WTC11 (cell line): ENCODE measurements at regions not wholly inside any gene's neighbourhood (a gene's known extent, or its start where the extent isn't known, plus 50 kb on each side); places are given as distances from the start of the nearest gene placed in this dataset.

Experiments used
- ATAC-seq: fragments of 200-7000 bp; cut with Tn5 transposase; 2 replicates; pipeline ENCODE4 v1.10.0; 2021; ENCODE audit warnings: mild to moderate bottlenecking, moderate library complexity
- CTCF ChIA-PET: fragments of 300-600 bp; sonication (Branson Sonifier 250); formaldehyde crosslinking; loops from one replicate; lab custom pipeline; 2021; ENCODE audit warnings: antibody characterized with exemption; lab: Charles Lee
- POLR2A ChIA-PET: fragments of 350-600 bp; sonication (Branson Sonifier 250); formaldehyde crosslinking; loops from one replicate; lab custom pipeline; 2021; ENCODE audit warnings: antibody characterized with exemption; lab: Charles Lee
- DNase-seq: peaks from one replicate; pipeline ENCODE4 v3.0.0; 2021; ENCODE audit warnings: low spot score
- H3K27ac Mint-ChIP-seq: 2 replicates; pipeline ENCODE4 v1.8.0; 2021; ENCODE audit warnings: mixed read lengths
- H3K27me3 Mint-ChIP-seq: 2 replicates; pipeline ENCODE4 v1.8.0; 2021; ENCODE audit warnings: low read depth, mild to moderate bottlenecking, moderate library complexity, mixed read lengths
- H3K36me3 Mint-ChIP-seq: 2 replicates; pipeline ENCODE4 v1.8.0; 2021; ENCODE audit warnings: mixed read lengths
- H3K4me1 Mint-ChIP-seq: 2 replicates; pipeline ENCODE4 v1.8.0; 2022; ENCODE audit warnings: mixed read lengths
- H3K4me3 Mint-ChIP-seq: 2 replicates; pipeline ENCODE4 v1.8.0; 2021; ENCODE audit warnings: mild to moderate bottlenecking, moderate library complexity, mixed read lengths
- H3K9me3 Mint-ChIP-seq: 2 replicates; pipeline ENCODE4 v1.8.0; 2021; ENCODE audit warnings: mixed read lengths
- ATF1 ChIP-seq: sonication (generic); formaldehyde crosslinking; IDR thresholded peaks from 2 replicates; pipeline ENCODE4 v1.8.1; 2023; ENCODE audit warnings: mild to moderate bottlenecking, moderate library complexity, missing genetic modification reagents
- CBFB ChIP-seq: sonication (generic); formaldehyde crosslinking; IDR thresholded peaks from 2 replicates; pipeline ENCODE4 v1.8.1; 2022; ENCODE audit warnings: mild to moderate bottlenecking, low read depth, missing genetic modification reagents
- ETV6 ChIP-seq: sonication (generic); formaldehyde crosslinking; IDR thresholded peaks from 2 replicates; pipeline ENCODE4 v1.8.1; 2022; ENCODE audit warnings: mild to moderate bottlenecking, missing genetic modification reagents
- FOXK1 ChIP-seq: sonication (generic); formaldehyde crosslinking; IDR thresholded peaks from 2 replicates; pipeline ENCODE4 v1.8.0; 2022; ENCODE audit warnings: mild to moderate bottlenecking, moderate library complexity, missing genetic modification reagents
- GRHL2 ChIP-seq: fragments of 250-450 bp; sonication (Bioruptor Pico); IDR thresholded peaks from 2 replicates; pipeline ENCODE4 v1.8.0; 2022; ENCODE audit warnings: mild to moderate bottlenecking, moderate library complexity; ENCODE audit not compliant: insufficient replicate concordance, severe bottlenecking
- JAZF1 ChIP-seq: fragments of 250-450 bp; sonication (Bioruptor Pico); IDR thresholded peaks from 2 replicates; pipeline ENCODE4 v1.9.0; 2021; ENCODE audit warnings: moderate library complexity, mild to moderate bottlenecking, inconsistent platforms
- KAT7 ChIP-seq: sonication (generic); formaldehyde crosslinking; IDR thresholded peaks from 2 replicates; pipeline ENCODE4 v1.8.1; 2023; ENCODE audit warnings: missing genetic modification reagents, mild to moderate bottlenecking, borderline replicate concordance
- MXD4 ChIP-seq: fragments of 250-450 bp; sonication (Bioruptor Pico); IDR thresholded peaks from 2 replicates; pipeline ENCODE4 v1.8.0; 2021; ENCODE audit warnings: mild to moderate bottlenecking, moderate library complexity, borderline replicate concordance
- NFE2L1 ChIP-seq: sonication (generic); formaldehyde crosslinking; IDR thresholded peaks from 2 replicates; pipeline ENCODE4 v1.8.1; 2023; ENCODE audit warnings: missing genetic modification reagents
- TP53 ChIP-seq: sonication (generic); formaldehyde crosslinking; IDR thresholded peaks from 2 replicates; pipeline ENCODE4 v1.8.1; 2023; ENCODE audit warnings: mild to moderate bottlenecking, missing genetic modification reagents
- ZNF121 ChIP-seq: sonication (generic); formaldehyde crosslinking; IDR thresholded peaks from 2 replicates; pipeline ENCODE4 v1.8.0; 2023; ENCODE audit warnings: missing genetic modification reagents
- ZNF219 ChIP-seq: sonication (generic); formaldehyde crosslinking; IDR thresholded peaks from 2 replicates; pipeline ENCODE4 v1.8.0; 2023; ENCODE audit warnings: missing genetic modification reagents, mild to moderate bottlenecking, borderline replicate concordance
- ZNF232 ChIP-seq: sonication (generic); formaldehyde crosslinking; IDR thresholded peaks from 2 replicates; pipeline ENCODE4 v1.8.0; 2022; ENCODE audit warnings: mild to moderate bottlenecking, missing genetic modification reagents
- ZNF416 ChIP-seq: fragments of 250-450 bp; sonication (Bioruptor Pico); IDR thresholded peaks from 2 replicates; pipeline ENCODE4 v1.9.0; 2021; ENCODE audit warnings: mild to moderate bottlenecking, inconsistent platforms
- ZNF423 ChIP-seq: fragments of 250-450 bp; sonication (Bioruptor Pico); IDR thresholded peaks from 2 replicates; pipeline ENCODE4 v2.1.2; 2022; ENCODE audit warnings: mild to moderate bottlenecking, moderate library complexity
- TF ChIP-seq, protein P1 (sequence below): fragments of 200-600 bp; IDR thresholded peaks from 2 replicates; pipeline ENCODE4 v1.8.0; 2022; ENCODE audit warnings: antibody characterized with exemption
- TF ChIP-seq, protein P2 (sequence below): sonication (generic); formaldehyde crosslinking; IDR thresholded peaks from 2 replicates; pipeline ENCODE4 v1.8.0; 2023; ENCODE audit warnings: mild to moderate bottlenecking, missing genetic modification reagents
- TF ChIP-seq, protein P3 (sequence below): sonication (generic); formaldehyde crosslinking; IDR thresholded peaks from 2 replicates; pipeline ENCODE4 v1.8.1; 2022; ENCODE audit warnings: mild to moderate bottlenecking, missing genetic modification reagents, moderate library complexity, borderline replicate concordance
- TF ChIP-seq, protein P4 (sequence below): sonication (generic); formaldehyde crosslinking; IDR thresholded peaks from 2 replicates; pipeline ENCODE4 v1.8.1; 2023; ENCODE audit warnings: mild to moderate bottlenecking, missing genetic modification reagents, borderline replicate concordance
- TF ChIP-seq, protein P5 (sequence below): sonication (generic); formaldehyde crosslinking; IDR thresholded peaks from 2 replicates; pipeline ENCODE4 v1.8.1; 2022; ENCODE audit warnings: low read depth, mild to moderate bottlenecking, moderate library complexity, missing genetic modification reagents, borderline replicate concordance
- TF ChIP-seq, protein P6 (sequence below): sonication (generic); formaldehyde crosslinking; IDR thresholded peaks from 2 replicates; pipeline ENCODE4 v1.8.1; 2022; ENCODE audit warnings: missing genetic modification reagents, borderline replicate concordance
- TF ChIP-seq, protein P7 (sequence below): sonication (generic); formaldehyde crosslinking; IDR thresholded peaks from 2 replicates; pipeline ENCODE4 v1.8.1; 2022; ENCODE audit warnings: mild to moderate bottlenecking, moderate library complexity, missing genetic modification reagents
- TF ChIP-seq, protein P8 (sequence below): sonication (generic); formaldehyde crosslinking; IDR thresholded peaks from 2 replicates; pipeline ENCODE4 v1.8.0; 2023; ENCODE audit warnings: missing genetic modification reagents

DNA sequence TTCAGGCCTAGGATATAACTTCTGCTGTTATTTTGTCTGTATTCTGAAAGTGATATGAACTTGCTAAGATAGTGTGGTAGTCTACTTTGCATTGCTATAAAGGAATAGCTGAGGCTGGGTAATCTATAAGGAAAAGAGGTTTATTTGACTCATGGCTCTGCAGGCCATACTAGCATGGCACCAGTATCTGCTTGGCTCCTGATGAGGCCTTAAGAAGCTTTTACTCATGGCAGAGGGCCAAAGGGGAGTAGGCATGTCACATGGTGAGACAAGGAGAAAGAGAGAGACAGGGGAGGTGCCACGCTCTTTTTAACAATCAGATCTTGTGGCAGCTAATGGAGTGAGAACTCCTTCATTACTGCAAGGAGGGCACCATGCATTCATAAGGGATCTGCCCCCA lies 247.3 kb downstream of the GPAT3 start:
- DNase-seq: no peak
- H3K27ac Mint-ChIP-seq: no peak overlapping the region
- no peaks in the 10 kb centered on the region for H3K36me3 Mint-ChIP-seq
- ChIA-PET CTCF (no interaction called here), POLR2A (no interaction called here)
- no peaks in the 10 kb centered on the region for H3K9me3 Mint-ChIP-seq
- peaks cover 34% of the 10 kb centered on the region for H3K4me1 Mint-ChIP-seq
- peaks cover 66% of the 10 kb centered on the region for H3K27me3 Mint-ChIP-seq
- TF ChIP-seq, protein P1, sequence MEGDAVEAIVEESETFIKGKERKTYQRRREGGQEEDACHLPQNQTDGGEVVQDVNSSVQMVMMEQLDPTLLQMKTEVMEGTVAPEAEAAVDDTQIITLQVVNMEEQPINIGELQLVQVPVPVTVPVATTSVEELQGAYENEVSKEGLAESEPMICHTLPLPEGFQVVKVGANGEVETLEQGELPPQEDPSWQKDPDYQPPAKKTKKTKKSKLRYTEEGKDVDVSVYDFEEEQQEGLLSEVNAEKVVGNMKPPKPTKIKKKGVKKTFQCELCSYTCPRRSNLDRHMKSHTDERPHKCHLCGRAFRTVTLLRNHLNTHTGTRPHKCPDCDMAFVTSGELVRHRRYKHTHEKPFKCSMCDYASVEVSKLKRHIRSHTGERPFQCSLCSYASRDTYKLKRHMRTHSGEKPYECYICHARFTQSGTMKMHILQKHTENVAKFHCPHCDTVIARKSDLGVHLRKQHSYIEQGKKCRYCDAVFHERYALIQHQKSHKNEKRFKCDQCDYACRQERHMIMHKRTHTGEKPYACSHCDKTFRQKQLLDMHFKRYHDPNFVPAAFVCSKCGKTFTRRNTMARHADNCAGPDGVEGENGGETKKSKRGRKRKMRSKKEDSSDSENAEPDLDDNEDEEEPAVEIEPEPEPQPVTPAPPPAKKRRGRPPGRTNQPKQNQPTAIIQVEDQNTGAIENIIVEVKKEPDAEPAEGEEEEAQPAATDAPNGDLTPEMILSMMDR: no peak
- TF ChIP-seq FOXK1 (CRISPR knock-in tag) (no peak), MXD4 (CRISPR knock-in tag) (no peak), GRHL2 (CRISPR knock-in tag) (no peak), ZNF416 (no peak), ATF1 (CRISPR knock-in tag) (no peak), ETV6 (CRISPR knock-in tag) (no peak), JAZF1 (no peak), NFE2L1 (CRISPR knock-in tag) (no peak), ZNF219 (CRISPR knock-in tag) (no peak), CBFB (CRISPR knock-in tag) (no peak), ZNF121 (CRISPR knock-in tag) (no peak)
- TF ChIP-seq, protein P2, sequence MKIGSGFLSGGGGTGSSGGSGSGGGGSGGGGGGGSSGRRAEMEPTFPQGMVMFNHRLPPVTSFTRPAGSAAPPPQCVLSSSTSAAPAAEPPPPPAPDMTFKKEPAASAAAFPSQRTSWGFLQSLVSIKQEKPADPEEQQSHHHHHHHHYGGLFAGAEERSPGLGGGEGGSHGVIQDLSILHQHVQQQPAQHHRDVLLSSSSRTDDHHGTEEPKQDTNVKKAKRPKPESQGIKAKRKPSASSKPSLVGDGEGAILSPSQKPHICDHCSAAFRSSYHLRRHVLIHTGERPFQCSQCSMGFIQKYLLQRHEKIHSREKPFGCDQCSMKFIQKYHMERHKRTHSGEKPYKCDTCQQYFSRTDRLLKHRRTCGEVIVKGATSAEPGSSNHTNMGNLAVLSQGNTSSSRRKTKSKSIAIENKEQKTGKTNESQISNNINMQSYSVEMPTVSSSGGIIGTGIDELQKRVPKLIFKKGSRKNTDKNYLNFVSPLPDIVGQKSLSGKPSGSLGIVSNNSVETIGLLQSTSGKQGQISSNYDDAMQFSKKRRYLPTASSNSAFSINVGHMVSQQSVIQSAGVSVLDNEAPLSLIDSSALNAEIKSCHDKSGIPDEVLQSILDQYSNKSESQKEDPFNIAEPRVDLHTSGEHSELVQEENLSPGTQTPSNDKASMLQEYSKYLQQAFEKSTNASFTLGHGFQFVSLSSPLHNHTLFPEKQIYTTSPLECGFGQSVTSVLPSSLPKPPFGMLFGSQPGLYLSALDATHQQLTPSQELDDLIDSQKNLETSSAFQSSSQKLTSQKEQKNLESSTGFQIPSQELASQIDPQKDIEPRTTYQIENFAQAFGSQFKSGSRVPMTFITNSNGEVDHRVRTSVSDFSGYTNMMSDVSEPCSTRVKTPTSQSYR (CRISPR knock-in tag): no peak
- TF ChIP-seq, protein P3, sequence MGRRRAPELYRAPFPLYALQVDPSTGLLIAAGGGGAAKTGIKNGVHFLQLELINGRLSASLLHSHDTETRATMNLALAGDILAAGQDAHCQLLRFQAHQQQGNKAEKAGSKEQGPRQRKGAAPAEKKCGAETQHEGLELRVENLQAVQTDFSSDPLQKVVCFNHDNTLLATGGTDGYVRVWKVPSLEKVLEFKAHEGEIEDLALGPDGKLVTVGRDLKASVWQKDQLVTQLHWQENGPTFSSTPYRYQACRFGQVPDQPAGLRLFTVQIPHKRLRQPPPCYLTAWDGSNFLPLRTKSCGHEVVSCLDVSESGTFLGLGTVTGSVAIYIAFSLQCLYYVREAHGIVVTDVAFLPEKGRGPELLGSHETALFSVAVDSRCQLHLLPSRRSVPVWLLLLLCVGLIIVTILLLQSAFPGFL (CRISPR knock-in tag): no peak
- TF ChIP-seq, protein P4, sequence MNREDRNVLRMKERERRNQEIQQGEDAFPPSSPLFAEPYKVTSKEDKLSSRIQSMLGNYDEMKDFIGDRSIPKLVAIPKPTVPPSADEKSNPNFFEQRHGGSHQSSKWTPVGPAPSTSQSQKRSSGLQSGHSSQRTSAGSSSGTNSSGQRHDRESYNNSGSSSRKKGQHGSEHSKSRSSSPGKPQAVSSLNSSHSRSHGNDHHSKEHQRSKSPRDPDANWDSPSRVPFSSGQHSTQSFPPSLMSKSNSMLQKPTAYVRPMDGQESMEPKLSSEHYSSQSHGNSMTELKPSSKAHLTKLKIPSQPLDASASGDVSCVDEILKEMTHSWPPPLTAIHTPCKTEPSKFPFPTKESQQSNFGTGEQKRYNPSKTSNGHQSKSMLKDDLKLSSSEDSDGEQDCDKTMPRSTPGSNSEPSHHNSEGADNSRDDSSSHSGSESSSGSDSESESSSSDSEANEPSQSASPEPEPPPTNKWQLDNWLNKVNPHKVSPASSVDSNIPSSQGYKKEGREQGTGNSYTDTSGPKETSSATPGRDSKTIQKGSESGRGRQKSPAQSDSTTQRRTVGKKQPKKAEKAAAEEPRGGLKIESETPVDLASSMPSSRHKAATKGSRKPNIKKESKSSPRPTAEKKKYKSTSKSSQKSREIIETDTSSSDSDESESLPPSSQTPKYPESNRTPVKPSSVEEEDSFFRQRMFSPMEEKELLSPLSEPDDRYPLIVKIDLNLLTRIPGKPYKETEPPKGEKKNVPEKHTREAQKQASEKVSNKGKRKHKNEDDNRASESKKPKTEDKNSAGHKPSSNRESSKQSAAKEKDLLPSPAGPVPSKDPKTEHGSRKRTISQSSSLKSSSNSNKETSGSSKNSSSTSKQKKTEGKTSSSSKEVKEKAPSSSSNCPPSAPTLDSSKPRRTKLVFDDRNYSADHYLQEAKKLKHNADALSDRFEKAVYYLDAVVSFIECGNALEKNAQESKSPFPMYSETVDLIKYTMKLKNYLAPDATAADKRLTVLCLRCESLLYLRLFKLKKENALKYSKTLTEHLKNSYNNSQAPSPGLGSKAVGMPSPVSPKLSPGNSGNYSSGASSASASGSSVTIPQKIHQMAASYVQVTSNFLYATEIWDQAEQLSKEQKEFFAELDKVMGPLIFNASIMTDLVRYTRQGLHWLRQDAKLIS: no peak
- TF ChIP-seq, protein P5, sequence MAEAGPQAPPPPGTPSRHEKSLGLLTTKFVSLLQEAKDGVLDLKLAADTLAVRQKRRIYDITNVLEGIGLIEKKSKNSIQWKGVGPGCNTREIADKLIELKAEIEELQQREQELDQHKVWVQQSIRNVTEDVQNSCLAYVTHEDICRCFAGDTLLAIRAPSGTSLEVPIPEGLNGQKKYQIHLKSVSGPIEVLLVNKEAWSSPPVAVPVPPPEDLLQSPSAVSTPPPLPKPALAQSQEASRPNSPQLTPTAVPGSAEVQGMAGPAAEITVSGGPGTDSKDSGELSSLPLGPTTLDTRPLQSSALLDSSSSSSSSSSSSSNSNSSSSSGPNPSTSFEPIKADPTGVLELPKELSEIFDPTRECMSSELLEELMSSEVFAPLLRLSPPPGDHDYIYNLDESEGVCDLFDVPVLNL: no peak
- no peak overlapping the region for H3K4me3 Mint-ChIP-seq
- no peak for ATAC-seq

DNA sequence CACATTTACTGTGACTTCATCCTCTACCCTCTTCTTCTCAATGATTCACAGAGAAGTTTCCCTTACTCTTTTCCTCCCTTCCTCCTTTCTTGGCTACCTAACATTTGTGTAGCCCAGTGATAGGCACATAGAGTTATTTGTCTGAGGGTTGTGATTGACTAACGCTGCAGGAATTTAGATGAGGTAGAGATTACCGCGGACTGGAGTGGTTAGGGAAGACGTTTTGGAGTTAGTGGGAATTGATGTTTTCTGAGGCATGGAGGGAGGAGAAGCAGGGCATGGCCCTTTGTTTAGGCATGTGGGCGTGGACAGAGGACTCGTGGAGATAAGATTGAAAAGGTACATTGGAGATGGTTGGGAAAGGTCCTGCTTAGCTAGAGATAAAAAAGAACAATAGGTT lies 246.7 kb downstream of the GPAT3 start:
- H3K9me3 Mint-ChIP-seq: no peaks in the 10 kb centered on the region
- ChIA-PET CTCF (no interaction called here), POLR2A (no interaction called here)
- no peaks in the 10 kb centered on the region for H3K36me3 Mint-ChIP-seq
- no peak overlapping the region for H3K4me3 Mint-ChIP-seq
- no peak overlapping the region for H3K27ac Mint-ChIP-seq
- H3K27me3 Mint-ChIP-seq: peaks cover 68% of the 10 kb centered on the region
- DNase-seq (no peak), ATAC-seq (no peak)
- peaks cover 34% of the 10 kb centered on the region for H3K4me1 Mint-ChIP-seq
- TF ChIP-seq KAT7 (CRISPR knock-in tag): no peak
- TF ChIP-seq ZNF423 (CRISPR knock-in tag): no peak
- TF ChIP-seq, protein P6, sequence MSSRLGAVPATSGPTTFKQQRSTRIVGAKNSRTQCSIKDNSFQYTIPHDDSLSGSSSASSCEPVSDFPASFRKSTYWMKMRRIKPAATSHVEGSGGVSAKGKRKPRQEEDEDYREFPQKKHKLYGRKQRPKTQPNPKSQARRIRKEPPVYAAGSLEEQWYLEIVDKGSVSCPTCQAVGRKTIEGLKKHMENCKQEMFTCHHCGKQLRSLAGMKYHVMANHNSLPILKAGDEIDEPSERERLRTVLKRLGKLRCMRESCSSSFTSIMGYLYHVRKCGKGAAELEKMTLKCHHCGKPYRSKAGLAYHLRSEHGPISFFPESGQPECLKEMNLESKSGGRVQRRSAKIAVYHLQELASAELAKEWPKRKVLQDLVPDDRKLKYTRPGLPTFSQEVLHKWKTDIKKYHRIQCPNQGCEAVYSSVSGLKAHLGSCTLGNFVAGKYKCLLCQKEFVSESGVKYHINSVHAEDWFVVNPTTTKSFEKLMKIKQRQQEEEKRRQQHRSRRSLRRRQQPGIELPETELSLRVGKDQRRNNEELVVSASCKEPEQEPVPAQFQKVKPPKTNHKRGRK (CRISPR knock-in tag): no peak
- TF ChIP-seq, protein P7, sequence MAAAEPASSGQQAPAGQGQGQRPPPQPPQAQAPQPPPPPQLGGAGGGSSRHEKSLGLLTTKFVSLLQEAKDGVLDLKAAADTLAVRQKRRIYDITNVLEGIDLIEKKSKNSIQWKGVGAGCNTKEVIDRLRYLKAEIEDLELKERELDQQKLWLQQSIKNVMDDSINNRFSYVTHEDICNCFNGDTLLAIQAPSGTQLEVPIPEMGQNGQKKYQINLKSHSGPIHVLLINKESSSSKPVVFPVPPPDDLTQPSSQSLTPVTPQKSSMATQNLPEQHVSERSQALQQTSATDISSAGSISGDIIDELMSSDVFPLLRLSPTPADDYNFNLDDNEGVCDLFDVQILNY (CRISPR knock-in tag): no peak
- TF ChIP-seq ZNF121 (CRISPR knock-in tag): no peak
- TF ChIP-seq, protein P8, sequence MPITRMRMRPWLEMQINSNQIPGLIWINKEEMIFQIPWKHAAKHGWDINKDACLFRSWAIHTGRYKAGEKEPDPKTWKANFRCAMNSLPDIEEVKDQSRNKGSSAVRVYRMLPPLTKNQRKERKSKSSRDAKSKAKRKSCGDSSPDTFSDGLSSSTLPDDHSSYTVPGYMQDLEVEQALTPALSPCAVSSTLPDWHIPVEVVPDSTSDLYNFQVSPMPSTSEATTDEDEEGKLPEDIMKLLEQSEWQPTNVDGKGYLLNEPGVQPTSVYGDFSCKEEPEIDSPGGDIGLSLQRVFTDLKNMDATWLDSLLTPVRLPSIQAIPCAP: no peak
- TF ChIP-seq ZNF232 (CRISPR knock-in tag): no peak
- TF ChIP-seq CBFB (CRISPR knock-in tag): no peak
- no peak for TF ChIP-seq TP53 (CRISPR knock-in tag)
- TF ChIP-seq ZNF219 (CRISPR knock-in tag): no peak
